Bone marrow (tissue), 2 donors: ENCODE measurements at regions not wholly inside any gene's neighbourhood (a gene's known extent, or its start where the extent isn't known, plus 50 kb on each side); places are given as distances from the start of the nearest gene placed in this dataset.

ENCODE experiments used
- DNase-seq, 2 donors: peaks; one replicate each; lab custom pipeline; 2025; lab: John Stamatoyannopoulos, UW

DNA sequence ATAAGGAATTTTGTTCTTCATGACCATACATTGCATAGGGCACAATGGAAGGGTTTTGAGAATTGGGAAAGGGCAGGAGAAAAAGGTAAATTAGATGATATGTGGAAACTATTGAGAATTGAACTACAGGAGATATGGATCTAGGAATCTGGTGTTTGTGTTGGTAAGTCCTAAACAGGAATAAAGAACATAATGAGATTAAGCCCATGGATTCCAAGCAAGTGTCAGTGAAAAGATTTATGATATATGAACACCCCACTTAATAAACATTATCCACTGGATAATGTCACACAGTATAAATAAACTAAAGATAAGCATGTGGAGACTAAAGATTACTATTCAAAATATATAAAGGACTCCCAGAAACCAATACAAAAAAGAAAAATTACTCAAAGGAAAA lies 98.2 kb downstream of the TNFSF18 start:
- no peak for DNase-seq

DNA sequence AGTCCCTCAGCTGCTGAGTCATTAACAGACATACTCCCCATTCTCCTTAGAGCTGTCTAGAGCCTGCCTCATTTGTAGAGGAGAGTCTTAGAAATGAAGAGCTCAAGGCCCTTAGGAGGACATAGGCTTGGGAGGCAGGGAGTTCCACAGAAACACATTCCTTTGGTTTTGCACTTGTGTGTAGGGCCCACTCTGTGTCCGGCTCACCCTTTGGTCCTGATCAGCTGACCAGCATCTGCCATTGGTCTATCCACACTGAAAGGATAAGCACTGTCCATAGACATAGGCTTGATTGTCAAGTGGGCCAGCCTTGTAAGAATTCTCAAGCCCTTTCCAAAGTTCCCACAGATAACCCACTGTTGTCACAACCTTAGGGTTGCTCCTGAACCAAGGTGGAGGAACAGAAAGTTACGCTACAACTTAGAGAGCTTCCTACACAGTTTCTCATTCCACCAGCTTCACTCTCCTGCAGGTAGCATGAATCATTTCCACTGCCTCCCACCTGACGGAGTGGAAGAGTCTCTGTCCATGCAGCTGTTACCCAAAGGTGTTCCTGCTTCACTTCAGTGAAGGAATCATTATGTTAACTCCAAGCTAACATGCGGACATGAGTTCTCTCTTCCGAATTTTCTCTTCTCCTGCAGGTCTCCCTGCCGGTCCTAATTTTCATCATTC lies 96.1 kb downstream of the TNFSF18 start:
- DNase-seq = no peak

DNA sequence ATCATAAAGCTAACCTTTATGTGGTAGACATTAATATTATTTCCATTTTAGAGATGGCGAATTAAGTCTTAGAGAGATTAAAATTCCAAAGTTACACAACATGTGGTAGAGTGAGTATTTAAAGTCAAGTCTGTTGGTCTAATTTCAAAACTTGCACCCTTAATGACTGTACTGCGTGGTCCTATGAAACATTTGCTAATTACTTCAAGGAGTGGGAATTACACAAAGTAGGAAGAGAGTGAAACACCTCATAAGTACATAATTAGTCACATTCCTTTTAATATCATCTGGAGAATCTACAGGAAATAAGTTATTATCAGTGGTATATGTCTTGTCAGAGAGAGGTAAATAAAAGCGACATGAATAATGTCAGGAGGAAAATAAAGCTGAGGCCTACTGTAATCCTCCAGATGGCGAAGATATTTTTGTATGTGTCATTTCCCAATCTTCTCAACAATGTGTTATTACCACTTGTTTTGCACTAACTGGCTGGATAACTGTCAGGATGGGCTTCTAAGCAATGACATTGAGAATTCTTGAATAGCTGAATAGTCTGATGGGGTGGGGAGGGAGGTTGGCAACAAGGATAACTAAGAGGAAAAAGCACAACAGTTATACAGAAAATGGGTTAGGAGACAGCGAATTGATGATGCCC lies 95.5 kb downstream of the TNFSF18 start:
- peak in 1 of 2 donors; percentile 65 for DNase-seq

GRCh38 chr1:172956871-172957270 lies 93.9 kb downstream of the TNFSF18 start:
- no peak for DNase-seq

DNA sequence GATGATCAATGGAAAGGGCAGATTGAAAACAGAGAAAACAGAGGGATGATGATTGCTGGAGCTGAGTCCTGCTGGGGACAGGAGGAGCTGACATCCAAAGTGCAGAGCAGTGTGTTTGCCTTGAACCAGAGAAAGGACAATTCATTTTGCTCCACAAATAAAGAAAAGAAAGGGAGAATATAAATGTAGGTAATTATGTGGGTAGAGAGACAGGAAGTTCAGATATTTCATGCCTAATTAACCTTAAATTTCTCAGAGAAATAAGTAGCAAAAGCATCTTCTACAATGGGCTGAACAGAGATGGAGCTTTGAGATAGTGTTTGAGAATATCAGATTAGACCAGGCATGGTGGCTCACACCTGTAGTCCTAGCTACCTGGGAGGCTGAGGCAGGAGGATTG lies 93.2 kb downstream of the TNFSF18 start:
- no peak for DNase-seq

GRCh38 chr1:172959571-172959970 lies 91.2 kb downstream of the TNFSF18 start:
- no peak for DNase-seq

GRCh38 chr1:172960019-172960418 lies 90.7 kb downstream of the TNFSF18 start:
- no peak for DNase-seq

DNA sequence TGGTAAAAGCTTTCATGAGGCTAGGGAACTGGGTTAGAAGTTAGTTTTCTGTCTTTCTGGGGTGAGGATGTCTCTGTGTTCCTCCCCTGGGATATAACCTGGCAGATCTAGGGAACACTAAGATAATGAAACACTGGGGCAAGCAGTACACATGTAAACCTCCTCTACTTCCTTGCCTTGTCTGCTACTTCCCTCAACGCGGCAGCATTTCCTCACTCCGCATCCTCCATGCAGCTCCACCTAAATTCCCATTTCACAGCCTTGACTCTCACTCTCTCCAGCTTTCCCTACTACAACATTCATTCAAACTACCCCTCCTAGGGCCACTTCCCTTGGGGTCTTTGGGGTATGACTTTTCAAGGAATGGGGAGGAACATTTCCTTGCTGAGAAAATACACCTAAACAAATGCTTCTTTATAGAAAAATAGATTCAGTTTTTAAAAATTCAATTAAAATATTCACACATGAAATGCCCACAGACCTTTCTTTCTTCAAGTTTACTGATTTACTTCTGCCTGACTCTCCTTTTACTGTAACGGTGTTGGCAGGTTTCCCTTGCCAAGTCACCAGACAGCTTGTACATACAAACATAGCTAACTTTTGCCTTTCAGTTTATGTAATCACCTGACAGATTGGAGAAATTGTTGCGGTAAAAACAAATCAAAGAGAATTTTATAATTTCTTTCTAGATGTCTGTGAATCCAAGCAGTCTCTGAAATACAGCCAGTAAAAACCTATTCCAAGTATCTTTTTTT lies 90.1 kb downstream of the TNFSF18 start:
- DNase-seq = no peak

DNA sequence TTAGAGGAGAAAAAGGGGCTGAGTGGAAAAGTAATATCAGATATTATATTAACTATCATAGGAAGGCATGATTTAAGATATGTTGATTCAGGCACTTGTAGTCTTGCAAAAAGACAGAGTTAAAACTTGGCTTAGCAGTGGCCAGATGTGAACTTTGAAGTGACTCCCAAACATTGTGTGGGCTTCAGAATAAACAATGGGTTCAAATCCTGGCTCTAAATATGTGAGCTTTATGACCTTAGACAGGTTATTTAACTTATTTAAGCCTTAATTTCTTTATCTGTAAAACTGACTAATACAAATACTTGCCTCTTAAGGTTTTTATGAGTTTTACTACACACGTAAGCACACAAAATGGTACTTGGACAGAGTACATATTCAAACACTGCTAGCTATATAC lies 85.9 kb downstream of the TNFSF18 start:
- no peak for DNase-seq

DNA sequence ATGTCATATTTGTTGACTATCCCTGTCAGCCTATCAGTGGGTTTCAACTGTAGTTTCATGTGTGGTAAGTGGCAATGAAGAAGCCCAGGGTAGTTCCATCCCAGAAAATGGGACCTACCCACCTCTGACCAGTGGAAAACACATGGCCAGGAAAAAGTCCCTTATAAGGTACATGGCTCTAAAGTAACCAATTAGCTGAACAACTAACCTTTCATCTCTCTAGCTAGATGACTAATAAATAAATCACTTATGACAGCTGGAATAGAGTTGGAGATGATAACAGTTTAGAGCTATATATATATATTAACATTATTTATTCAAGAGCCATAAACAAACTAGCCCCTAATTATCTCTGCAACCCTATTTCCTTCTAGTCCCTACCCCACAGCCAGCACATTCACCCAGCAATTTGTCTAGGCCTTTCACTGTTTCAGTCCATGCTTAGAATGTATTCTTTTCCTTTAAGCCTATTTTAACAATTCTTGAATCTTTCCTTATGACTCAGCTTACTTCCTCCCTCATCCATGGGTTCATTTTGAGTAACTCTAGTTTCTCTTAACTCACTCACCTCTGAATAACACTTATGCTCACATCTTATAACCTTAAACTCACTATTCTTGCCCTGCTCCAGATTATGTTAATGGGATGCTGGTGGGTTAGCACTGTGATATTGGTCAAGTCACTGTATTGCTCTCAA lies 83.7 kb downstream of the TNFSF18 start:
- DNase-seq = peak in 1 of 2 donors; percentile 19

DNA sequence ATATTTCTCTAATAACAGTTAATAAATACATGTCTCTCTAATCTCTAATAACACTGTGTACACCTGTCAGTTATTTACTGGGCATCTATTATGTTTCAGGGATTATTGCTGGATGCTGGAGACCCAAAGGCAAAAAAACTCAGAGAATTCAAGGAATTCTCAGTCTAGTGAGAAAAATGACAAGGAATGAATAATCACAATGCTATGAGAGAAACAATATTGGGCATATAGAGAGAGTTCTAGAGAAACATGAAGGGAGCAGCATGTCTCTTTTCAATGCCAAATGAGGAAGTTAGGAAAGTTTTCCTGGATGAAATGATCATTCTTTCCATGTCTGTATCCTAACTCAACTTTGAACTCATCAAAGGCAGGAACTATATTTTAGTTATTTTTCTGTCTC lies 82.8 kb downstream of the TNFSF18 start:
- DNase-seq = no peak

DNA sequence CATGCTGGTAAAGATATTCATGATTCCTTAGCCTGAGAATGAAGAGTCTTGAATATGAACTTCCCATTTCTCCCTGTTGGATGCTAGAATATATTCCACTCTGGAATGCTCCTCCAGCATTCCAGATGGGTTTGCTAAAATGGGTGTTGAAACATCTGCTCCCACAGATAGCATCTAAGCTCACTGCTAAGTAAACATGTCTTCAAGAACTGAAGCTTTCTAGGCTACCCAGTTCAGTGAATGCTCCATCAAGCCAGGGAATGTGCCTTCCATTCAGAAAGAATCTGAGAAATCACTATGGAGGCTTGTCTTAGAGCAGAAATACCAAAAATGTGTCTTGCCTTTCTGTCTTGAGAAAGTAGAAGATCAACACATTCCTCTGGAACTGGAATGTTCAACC lies 81.1 kb downstream of the TNFSF18 start:
- no peak for DNase-seq

GRCh38 chr1:172970186-172970585 lies 80.6 kb downstream of the TNFSF18 start:
- no peak for DNase-seq

DNA sequence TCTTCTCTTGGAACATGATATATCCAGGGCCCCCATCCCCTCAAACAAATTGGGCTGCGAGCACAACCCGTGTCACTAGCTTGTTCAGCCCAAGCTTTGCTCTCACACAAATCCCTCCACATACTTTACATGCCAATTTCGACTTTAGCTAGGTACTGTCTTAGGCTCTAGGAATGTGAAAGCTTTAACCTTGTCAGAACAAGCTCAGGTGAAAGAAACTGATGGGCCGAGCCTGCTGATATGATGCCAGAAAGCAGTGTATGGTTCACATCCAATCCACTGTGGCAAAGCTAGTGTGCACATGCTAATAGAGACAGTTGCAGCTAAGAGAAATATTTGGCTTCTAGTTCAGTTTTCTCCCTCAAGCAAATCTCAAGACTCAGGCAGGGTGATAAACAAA lies 79.5 kb downstream of the TNFSF18 start:
- no peak for DNase-seq

DNA sequence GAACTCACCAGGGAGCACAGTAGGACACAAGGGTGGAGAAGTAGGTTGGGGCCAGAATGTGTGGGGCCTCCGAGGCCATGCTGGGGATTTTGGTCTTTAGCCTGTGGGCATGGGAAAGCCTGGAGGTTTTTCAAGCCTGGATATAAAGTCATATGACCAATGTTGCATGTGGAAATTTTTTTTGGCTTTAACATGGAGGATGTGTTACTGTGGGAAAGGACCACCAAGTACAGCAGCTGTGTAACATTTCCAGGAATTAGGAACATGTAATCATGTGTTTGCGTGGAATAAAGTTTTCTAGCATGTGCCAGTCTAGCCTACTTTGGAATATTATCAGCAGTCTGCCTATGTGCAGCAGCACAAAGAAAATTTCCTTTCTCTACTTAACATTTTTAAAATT lies 78.5 kb downstream of the TNFSF18 start:
- DNase-seq = no peak

DNA sequence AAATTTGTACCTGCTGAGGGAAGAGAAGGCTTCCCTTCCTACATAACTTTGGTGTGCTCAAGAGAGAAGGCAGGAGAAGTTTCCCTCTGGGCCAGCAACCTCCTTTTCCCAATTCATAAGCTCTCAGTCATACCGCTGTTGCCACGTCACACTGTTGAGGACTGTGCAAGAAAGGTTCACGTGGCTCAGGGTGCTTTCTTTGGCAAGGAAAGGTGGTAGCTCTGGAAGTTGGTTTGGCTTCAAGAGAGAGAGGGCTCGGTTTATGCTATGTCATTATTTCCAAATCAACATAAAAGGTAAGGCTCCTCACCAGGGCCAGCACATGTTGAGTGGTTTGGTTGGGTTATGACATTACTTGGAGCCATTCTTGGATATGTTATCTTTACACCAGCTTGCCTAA lies 77.3 kb downstream of the TNFSF18 start:
- no peak for DNase-seq

DNA sequence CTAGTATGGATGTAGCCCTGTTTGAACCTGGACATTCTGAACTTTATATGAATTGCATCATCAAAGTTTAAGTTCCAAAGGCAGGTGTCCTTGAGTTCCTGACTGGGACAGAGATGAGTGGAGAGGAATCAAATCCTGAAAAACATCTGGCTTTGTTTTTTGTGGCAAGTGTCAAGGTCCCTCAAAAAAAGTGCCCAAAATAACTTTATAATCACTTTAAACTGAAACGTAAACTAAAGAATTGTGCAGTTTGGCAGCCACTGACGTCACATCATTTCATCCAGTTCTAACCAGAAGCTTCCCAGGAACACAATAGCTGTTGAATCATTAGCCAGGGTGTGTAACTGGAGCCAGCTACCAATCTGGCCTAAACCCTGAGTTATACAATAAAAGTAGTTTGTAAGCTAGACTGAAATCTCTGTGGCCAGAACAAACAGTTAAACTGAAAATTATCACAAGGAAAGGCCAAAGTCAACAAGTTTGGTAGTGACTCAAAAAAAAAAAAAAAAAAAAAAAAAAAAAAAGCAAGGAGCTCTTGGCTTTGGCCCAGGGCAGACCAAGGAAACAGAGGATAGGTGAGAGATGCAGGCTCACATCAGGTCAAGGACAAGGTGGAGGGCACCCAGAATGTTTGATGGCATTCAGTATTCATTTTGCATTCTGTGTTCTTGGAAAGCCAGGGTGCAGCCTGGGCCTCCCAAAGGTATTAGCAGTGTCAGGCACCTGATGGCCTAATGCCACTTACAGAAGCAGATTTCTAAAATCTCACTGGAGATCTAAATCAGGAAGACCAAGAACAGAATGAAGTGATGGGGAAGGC lies 74.3 kb downstream of the TNFSF18 start:
- DNase-seq = no peak

DNA sequence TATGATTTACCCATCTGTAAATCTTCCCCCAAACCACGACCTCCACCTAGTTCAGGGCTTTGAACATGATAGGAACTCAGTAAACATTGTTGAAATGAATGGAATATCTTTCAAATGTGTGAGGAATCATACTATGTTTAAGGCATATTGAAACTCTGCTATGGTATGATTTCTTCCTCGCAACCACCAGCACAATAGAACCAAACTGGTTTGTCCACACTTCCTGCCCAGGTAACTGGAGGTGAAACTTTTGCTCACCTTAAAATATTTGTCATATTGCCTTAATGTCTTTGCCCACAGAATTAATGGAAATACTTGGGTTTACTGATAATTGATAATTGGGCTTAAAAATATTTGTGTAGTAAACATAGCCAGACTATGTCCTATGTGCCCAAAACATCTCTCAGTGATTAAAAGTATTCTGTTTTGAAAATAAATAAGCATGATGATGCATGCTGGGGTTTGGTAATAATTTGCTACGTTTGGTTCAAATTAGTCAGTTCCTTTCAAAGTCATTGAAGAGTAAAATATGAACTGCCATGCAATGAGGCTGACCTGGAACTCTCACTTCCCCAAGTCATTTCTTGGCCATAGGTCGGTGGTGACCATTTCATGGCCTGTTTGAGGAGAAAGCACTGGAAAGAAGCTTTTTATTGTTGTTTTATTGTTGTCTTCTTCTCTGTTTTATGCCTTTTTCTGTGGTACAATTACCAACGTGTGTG lies 73.3 kb downstream of the TNFSF18 start:
- no peak for DNase-seq

DNA sequence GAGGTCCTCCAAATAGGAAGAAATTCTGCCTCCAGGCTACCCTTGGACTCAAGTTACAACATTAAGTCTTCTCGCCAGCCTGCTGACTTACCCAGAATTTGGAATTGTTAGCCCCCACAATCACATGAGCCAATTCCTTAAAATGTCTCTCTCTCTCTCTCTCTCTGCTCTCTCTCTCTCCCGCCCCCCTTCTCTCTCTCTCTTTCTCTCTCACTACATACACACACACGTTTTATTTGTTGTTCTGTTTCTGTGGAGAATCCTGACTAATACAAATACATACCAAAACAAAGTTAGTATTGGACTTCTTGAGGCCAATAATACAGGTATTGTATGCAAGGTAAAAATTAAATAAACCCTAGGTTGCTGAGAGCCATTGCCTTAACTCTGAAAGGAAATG lies 72.1 kb downstream of the TNFSF18 start:
- DNase-seq = no peak

DNA sequence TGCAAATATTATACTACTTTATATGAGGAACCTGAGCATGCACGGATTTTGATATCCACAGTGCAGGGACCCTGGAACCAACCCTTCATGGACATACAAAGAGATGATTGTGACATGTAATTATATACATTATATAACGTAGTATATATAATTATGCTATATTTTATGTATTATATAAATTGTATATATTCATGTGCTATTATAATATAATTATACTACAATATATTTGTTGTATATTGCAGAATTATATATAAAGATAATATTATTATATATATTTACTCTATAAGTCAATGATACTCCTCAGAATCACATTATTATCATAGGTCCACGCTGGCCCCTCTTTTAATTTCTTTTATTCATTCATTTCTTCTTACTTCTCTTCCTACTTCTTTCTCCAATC lies 70.9 kb downstream of the TNFSF18 start:
- DNase-seq = no peak

DNA sequence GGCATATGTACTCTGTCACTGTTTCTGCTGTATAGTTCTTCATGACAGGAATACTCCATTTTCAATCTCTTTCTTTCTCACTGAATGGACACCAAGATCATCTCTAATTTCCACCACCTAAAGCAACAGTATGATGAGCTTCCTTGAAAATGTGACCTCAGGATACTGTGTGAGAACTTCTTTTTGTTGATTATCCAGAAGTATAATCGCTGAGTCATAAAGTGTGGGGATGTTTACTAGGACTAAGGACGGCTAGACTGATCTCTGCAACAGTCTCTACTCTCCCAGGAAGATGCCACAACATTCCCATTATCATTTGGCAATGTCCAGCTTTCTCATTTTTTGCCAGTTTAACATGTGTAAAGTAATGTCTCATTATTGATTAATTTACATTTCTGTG lies 70.3 kb downstream of the TNFSF18 start:
- DNase-seq = no peak
